ENCODE measurements at regions not wholly inside any gene's neighbourhood (a gene's known extent, or its start where the extent isn't known, plus 50 kb on each side); places are given as distances from the start of the nearest gene placed in this dataset.

DNA sequence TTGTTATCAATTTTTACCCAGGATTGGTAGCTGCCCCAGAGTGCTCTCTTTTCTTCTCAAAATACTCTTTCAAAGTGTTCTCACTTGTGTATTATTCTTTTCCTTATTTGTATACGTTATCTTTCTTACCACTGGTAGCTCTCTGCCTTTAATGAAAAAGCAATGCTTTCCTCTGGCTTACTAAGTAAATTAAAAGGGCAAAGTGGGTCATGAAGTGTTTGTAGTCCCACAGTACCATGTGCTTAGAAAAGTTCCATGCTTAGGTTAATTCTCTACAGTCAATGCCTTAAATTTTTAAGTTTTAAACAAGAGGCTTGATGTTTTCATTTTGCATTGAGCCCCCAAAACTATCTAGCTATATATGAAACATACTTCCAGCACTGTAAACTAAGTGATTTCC, 300.2 kb downstream of the ASXL3 start:
- Histone ChIP-seq H3K4me3 (ENCODE audit: low read depth, low read length, poor library complexity, severe bottlenecking) (no peak overlapping the region), H3K36me3 (ENCODE audit: insufficient read depth, low read length, poor library complexity, severe bottlenecking) (no peaks in the 10 kb centered on the region), H3K27me3 (replicated peaks; ENCODE audit: insufficient read depth, low read depth, low read length, poor library complexity) (no peaks in the 10 kb centered on the region), H3K4me1 (ENCODE audit: insufficient read depth, low read length, poor library complexity, severe bottlenecking) (peaks cover 2% of the 10 kb centered on the region), H3K9me3 (ENCODE audit: low read depth, low read length, poor library complexity, severe bottlenecking) (no peaks in the 10 kb centered on the region), H3K27ac (ENCODE audit: low read depth, low read length, poor library complexity, severe bottlenecking) (no peak overlapping the region)
- ChIA-PET POLR2A (ENCODE audit: low non-redundant PET) (no interaction called here), CTCF (no interaction called here)
- no peak for DNase-seq (ENCODE audit: low spot score)
- intact Hi-C loops (cut with micrococcal nuclease; ENCODE audit: unreplicated experiment) = no loop called here
- no TSS peak for BruUV-seq (replicated peaks)
- TF ChIP-seq, protein P1, sequence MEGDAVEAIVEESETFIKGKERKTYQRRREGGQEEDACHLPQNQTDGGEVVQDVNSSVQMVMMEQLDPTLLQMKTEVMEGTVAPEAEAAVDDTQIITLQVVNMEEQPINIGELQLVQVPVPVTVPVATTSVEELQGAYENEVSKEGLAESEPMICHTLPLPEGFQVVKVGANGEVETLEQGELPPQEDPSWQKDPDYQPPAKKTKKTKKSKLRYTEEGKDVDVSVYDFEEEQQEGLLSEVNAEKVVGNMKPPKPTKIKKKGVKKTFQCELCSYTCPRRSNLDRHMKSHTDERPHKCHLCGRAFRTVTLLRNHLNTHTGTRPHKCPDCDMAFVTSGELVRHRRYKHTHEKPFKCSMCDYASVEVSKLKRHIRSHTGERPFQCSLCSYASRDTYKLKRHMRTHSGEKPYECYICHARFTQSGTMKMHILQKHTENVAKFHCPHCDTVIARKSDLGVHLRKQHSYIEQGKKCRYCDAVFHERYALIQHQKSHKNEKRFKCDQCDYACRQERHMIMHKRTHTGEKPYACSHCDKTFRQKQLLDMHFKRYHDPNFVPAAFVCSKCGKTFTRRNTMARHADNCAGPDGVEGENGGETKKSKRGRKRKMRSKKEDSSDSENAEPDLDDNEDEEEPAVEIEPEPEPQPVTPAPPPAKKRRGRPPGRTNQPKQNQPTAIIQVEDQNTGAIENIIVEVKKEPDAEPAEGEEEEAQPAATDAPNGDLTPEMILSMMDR (conservative IDR thresholded peaks at IDR 0.05; ENCODE audit: low read depth, low read length) = no peak
- no peak for TF ChIP-seq EZH2 (IDR thresholded peaks at IDR 0.05; ENCODE audit: borderline replicate concordance, low read depth, low read length, poor library complexity, severe bottlenecking)

DNA sequence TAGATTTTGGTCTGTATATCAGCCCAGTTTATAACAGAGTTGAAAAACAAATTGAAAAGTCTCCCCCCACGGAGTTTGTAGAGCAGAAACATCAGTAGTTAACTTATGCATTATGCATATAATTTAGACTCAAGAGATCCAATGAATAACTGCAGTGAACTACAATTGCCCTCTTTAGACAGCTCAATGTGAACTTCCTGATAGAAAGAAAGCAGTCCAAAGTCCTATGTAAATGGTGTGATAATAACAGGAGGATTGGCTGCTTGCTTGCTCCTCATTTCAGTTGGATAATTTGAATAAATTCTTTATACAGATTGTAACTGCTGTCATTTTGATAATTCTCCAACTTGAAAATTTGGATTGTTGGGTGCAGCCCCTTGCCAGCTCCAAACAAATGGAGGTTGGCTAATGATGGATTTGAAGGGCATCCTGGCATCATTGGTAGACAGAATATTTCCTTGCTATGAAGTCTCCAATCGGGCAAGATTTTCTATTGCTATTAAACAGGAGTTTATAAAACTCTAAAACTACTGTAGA, 297.1 kb downstream of the ASXL3 start:
- no peak for DNase-seq (ENCODE audit: low spot score)
- no peaks in the 10 kb centered on the region for H3K27me3 ChIP-seq (replicated peaks; ENCODE audit: insufficient read depth, low read depth, low read length, poor library complexity)
- ChIA-PET CTCF (no interaction called here), POLR2A (ENCODE audit: low non-redundant PET) (no interaction called here)
- no peak overlapping the region for H3K27ac ChIP-seq (ENCODE audit: low read depth, low read length, poor library complexity, severe bottlenecking)
- H3K4me1 ChIP-seq (ENCODE audit: insufficient read depth, low read length, poor library complexity, severe bottlenecking) = peaks cover 7% of the 10 kb centered on the region
- H3K36me3 ChIP-seq (ENCODE audit: insufficient read depth, low read length, poor library complexity, severe bottlenecking) = no peaks in the 10 kb centered on the region
- BruUV-seq (replicated peaks) = no TSS peak
- TF ChIP-seq, protein P1 (conservative IDR thresholded peaks at IDR 0.05; ENCODE audit: low read depth, low read length) = no peak
- no peak for TF ChIP-seq EZH2 (IDR thresholded peaks at IDR 0.05; ENCODE audit: borderline replicate concordance, low read depth, low read length, poor library complexity, severe bottlenecking)
- intact Hi-C loops (cut with micrococcal nuclease; ENCODE audit: unreplicated experiment) = no loop called here
- no peak overlapping the region for H3K4me3 ChIP-seq (ENCODE audit: low read depth, low read length, poor library complexity, severe bottlenecking)
- no peaks in the 10 kb centered on the region for H3K9me3 ChIP-seq (ENCODE audit: low read depth, low read length, poor library complexity, severe bottlenecking)

DNA sequence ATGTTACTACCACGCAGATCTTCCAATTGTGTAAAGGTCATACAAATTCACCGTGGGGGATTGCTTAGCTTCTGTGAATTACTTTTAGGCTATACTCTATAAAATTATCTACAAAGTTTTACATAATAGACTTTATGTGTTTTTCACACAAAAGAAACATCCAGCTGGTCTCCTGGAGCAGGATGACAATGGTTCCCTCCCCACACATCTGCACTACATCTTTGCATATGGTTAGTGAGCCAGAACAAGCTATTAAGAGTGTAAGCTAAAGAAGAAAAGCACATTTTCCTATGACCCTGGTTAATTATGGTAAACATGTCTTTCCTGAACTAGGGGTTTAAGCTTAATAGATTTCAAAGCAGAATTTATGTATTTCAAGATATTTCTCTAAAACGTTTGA, 295.1 kb downstream of the ASXL3 start:
- TF ChIP-seq, protein P1 (conservative IDR thresholded peaks at IDR 0.05; ENCODE audit: low read depth, low read length) = no peak
- no peak for TF ChIP-seq EZH2 (IDR thresholded peaks at IDR 0.05; ENCODE audit: borderline replicate concordance, low read depth, low read length, poor library complexity, severe bottlenecking)
- BruUV-seq (replicated peaks) = no TSS peak

More for the DNA sequence above, 295.1 kb downstream of the ASXL3 start:
- ChIA-PET CTCF (no interaction called here), POLR2A (ENCODE audit: low non-redundant PET) (no interaction called here)
- Histone ChIP-seq H3K4me1 (ENCODE audit: insufficient read depth, low read length, poor library complexity, severe bottlenecking) (peaks cover 7% of the 10 kb centered on the region), H3K27ac (ENCODE audit: low read depth, low read length, poor library complexity, severe bottlenecking) (no peak overlapping the region), H3K27me3 (replicated peaks; ENCODE audit: insufficient read depth, low read depth, low read length, poor library complexity) (no peaks in the 10 kb centered on the region), H3K36me3 (ENCODE audit: insufficient read depth, low read length, poor library complexity, severe bottlenecking) (no peaks in the 10 kb centered on the region), H3K9me3 (ENCODE audit: low read depth, low read length, poor library complexity, severe bottlenecking) (no peaks in the 10 kb centered on the region), H3K4me3 (ENCODE audit: low read depth, low read length, poor library complexity, severe bottlenecking) (no peak overlapping the region)
- intact Hi-C loops (cut with micrococcal nuclease; ENCODE audit: unreplicated experiment) = no loop called here
- no peak for DNase-seq (ENCODE audit: low spot score)

All from A673 (cell line).